Neural crest cell (in vitro differentiated cells): ENCODE measurements at regions not wholly inside any gene's neighbourhood (a gene's known extent, or its start where the extent isn't known, plus 50 kb on each side); places are given as distances from the start of the nearest gene placed in this dataset.

Experiments used
- DNase-seq: peaks from one replicate; pipeline ENCODE4 v3.0.0; 2021; ENCODE audit warnings: low read depth, mixed read lengths, low spot score
- H3K27ac Mint-ChIP-seq: one replicate; pipeline ENCODE4 v1.8.0; 2021; ENCODE audit warnings: mild to moderate bottlenecking, mixed read lengths; ENCODE audit not compliant: unreplicated experiment
- H3K27me3 Mint-ChIP-seq: 2 replicates; pipeline ENCODE4 v1.8.0; 2021; ENCODE audit warnings: low read depth, mild to moderate bottlenecking, mixed read lengths
- H3K36me3 Mint-ChIP-seq: 2 replicates; pipeline ENCODE4 v1.8.0; 2021; ENCODE audit warnings: low read depth, mild to moderate bottlenecking, mixed read lengths
- H3K4me1 Mint-ChIP-seq: 2 replicates; pipeline ENCODE4 v1.8.0; 2021; ENCODE audit warnings: mixed read lengths
- H3K4me3 Mint-ChIP-seq: one replicate; pipeline ENCODE4 v1.8.0; 2021; ENCODE audit warnings: mild to moderate bottlenecking, mixed read lengths
- H3K9me3 Mint-ChIP-seq: 2 replicates; pipeline ENCODE4 v1.8.0; 2021; ENCODE audit warnings: mixed read lengths
- CTCF ChIP-seq: fragments of 200-600 bp; sonication (generic); conservative IDR thresholded peaks from 2 replicates; pipeline ENCODE4 v1.5.0; 2021; ENCODE audit warnings: antibody characterized with exemption, mild to moderate bottlenecking

- Mint-ChIP-seq H3K9me3 (peaks cover 3% of the 10 kb centered on the region), H3K36me3 (no peaks in the 10 kb centered on the region), H3K4me1 (peaks cover 28% of the 10 kb centered on the region), H3K4me3 (no peak overlapping the region), H3K27ac (no peak overlapping the region), H3K27me3 (no peaks in the 10 kb centered on the region)
- DNase-seq: no peak
- TF ChIP-seq CTCF: no peak
Observed at GRCh38 chr7:23960361-23960760, 250.3 kb downstream of the STK31 start.

GRCh38 chr7:23963461-23964165 is 253.6 kb downstream of the STK31 start:
- no peak overlapping the region for H3K27ac Mint-ChIP-seq
- no peak overlapping the region for H3K4me3 Mint-ChIP-seq
- no peaks in the 10 kb centered on the region for H3K9me3 Mint-ChIP-seq

GRCh38 chr7:23964715-23965114 is 254.7 kb downstream of the STK31 start:
- Mint-ChIP-seq H3K4me3 (no peak overlapping the region), H3K27me3 (no peaks in the 10 kb centered on the region), H3K27ac (no peak overlapping the region), H3K9me3 (no peaks in the 10 kb centered on the region), H3K4me1 (peaks cover 16% of the 10 kb centered on the region), H3K36me3 (no peaks in the 10 kb centered on the region)
- no peak for TF ChIP-seq CTCF
- no peak for DNase-seq

More at GRCh38 chr7:23963461-23964165, 253.6 kb downstream of the STK31 start:
- Mint-ChIP-seq H3K27me3 (no peaks in the 10 kb centered on the region), H3K36me3 (no peaks in the 10 kb centered on the region), H3K4me1 (peaks cover 16% of the 10 kb centered on the region)
- no peak for TF ChIP-seq CTCF
- DNase-seq: no peak

- no peak for DNase-seq
- no peak for TF ChIP-seq CTCF
- no peaks in the 10 kb centered on the region for H3K36me3 Mint-ChIP-seq
- no peak overlapping the region for H3K4me3 Mint-ChIP-seq
- H3K4me1 Mint-ChIP-seq: peaks cover 16% of the 10 kb centered on the region
- H3K27ac Mint-ChIP-seq: no peak overlapping the region
- no peaks in the 10 kb centered on the region for H3K9me3 Mint-ChIP-seq
- H3K27me3 Mint-ChIP-seq: no peaks in the 10 kb centered on the region
Observed at GRCh38 chr7:23965296-23965695, 255.3 kb downstream of the STK31 start.

DNA sequence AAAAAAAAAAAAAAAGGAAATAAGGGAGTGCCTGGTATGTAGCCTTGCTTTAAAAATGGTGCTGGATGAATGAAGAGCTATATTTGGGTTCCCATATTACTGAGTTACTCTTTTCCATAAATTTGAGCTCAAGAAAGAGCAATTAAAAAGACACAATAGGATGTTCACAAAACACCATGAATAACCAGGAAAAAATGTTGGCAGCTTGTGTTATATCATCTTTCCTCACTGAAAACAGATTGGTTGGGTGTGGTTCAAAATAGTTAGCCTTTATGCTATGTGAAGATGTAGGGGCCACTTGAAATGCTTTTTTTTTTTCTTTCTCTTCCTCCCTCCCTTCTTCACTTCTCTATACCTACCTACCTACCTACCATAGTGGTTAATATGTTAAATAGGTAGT is 256.9 kb downstream of the STK31 start:
- DNase-seq: no peak
- no peaks in the 10 kb centered on the region for H3K9me3 Mint-ChIP-seq
- no peak overlapping the region for H3K27ac Mint-ChIP-seq
- peaks cover 16% of the 10 kb centered on the region for H3K4me1 Mint-ChIP-seq
- no peaks in the 10 kb centered on the region for H3K36me3 Mint-ChIP-seq
- H3K4me3 Mint-ChIP-seq: no peak overlapping the region
- TF ChIP-seq CTCF: no peak
- H3K27me3 Mint-ChIP-seq: no peaks in the 10 kb centered on the region
